GM10248 (cell line): ENCODE measurements at regions not wholly inside any gene's neighbourhood (a gene's known extent, or its start where the extent isn't known, plus 50 kb on each side); places are given as distances from the start of the nearest gene placed in this dataset.

ENCODE experiments used
- CTCF ChIA-PET: fragments of 300-600 bp; sonication (Branson Sonifier 250); formaldehyde crosslinking; extraction: SDS; loops from one replicate; lab custom pipeline; 2021; ENCODE audit warnings: antibody characterized with exemption; lab: Yijun Ruan, JAX
- POLR2A ChIA-PET: fragments of 350-650 bp; sonication (Branson Sonifier 250); formaldehyde crosslinking; extraction: SDS; loops from one replicate; lab custom pipeline; 2020; ENCODE audit warnings: antibody characterized with exemption; lab: Yijun Ruan, JAX
- DNase-seq: peaks from one replicate; pipeline ENCODE4 v3.0.0; 2012; ENCODE audit errors: extremely low spot score
- CTCF ChIP-seq: IDR thresholded peaks from 2 replicates; pipeline ENCODE4 v1.5.1; 2012; ENCODE audit warnings: mild to moderate bottlenecking, low read depth; ENCODE audit errors: extremely low read depth, missing control alignments, control extremely low read depth

- ChIA-PET CTCF (interaction anchor here (1.4 kb wide), 1 partner anchor 9 kb away, joined by 4 read pairs; no protein-coding TSS in a partner anchor), POLR2A (no interaction called here)
- no peak for DNase-seq
- no peak for TF ChIP-seq CTCF
These were observed 594.3 kb upstream of the NETO1 start for GRCh38 chr18:73462092-73462491.

- no peak for DNase-seq
- no peak for TF ChIP-seq CTCF
- POLR2A ChIA-PET, result no interaction called here
- CTCF ChIA-PET, result interaction anchor here (1.4 kb wide), 1 partner anchor 9 kb away, joined by 4 read pairs; no protein-coding TSS in a partner anchor
These were observed 593.9 kb upstream of the NETO1 start for GRCh38 chr18:73461780-73462059.

- no peak for DNase-seq
- POLR2A ChIA-PET, result no interaction called here
- TF ChIP-seq CTCF, result no peak
- CTCF ChIA-PET, result interaction anchor here (1.4 kb wide), 2 partner anchors 9 to 14 kb away, joined by 3 to 4 read pairs; no protein-coding TSS in a partner anchor
These were observed 593.4 kb upstream of the NETO1 start for GRCh38 chr18:73461038-73461779.

GRCh38 chr18:73458186-73458964 is 590.6 kb upstream of the NETO1 start:
- TF ChIP-seq CTCF, result no peak
- CTCF ChIA-PET, result no interaction called here
- POLR2A ChIA-PET, result no interaction called here
- no peak for DNase-seq

GRCh38 chr18:73456643-73457042 is 588.9 kb upstream of the NETO1 start:
- POLR2A ChIA-PET, result no interaction called here
- CTCF ChIA-PET, result no interaction called here
- no peak for TF ChIP-seq CTCF
- no peak for DNase-seq

- ChIA-PET POLR2A (no interaction called here), CTCF (interaction anchor here (1.0 kb wide), 1 partner anchor 9 kb away, joined by 4 read pairs; no protein-coding TSS in a partner anchor)
- no peak for DNase-seq
- TF ChIP-seq CTCF, result no peak
These were observed 585.1 kb upstream of the NETO1 start for GRCh38 chr18:73452866-73453265.
